Sciatic nerve (tissue), 2 donors: ENCODE measurements at regions not wholly inside any gene's neighbourhood (a gene's known extent, or its start where the extent isn't known, plus 50 kb on each side); places are given as distances from the start of the nearest gene placed in this dataset.
"Not testable (repeated sequence)": the region's sequence is repeated elsewhere in the genome, so short reads cannot be mapped to it uniquely, and the experiment has no call there.

Experiments
- ATAC-seq: fragments of 200-7000 bp; cut with Tn5 transposase; one replicate; pipeline ENCODE4 v1.9.1; 2020; ENCODE audit warnings: mild to moderate bottlenecking, moderate library complexity
- DNase-seq: peaks from one replicate; pipeline ENCODE4 v3.0.0-alpha.2; 2020; ENCODE audit warnings: low spot score
- intact Hi-C: fragments of 100-400 bp; cut with DNase I; formaldehyde crosslinking; loops from one replicate; pipeline ENCODE4 v1.14.2; 2022
- donor health status: DM: no; HTN: no; CAD: no.
- donor health status: DM: no; HTN: no; CAD: no.

GRCh38 chr4:72893354-72894066, 176.0 kb downstream of the COX18 start:
- DNase-seq (no peak), ATAC-seq (no peak)
- intact Hi-C loops: no loop called here

DNA sequence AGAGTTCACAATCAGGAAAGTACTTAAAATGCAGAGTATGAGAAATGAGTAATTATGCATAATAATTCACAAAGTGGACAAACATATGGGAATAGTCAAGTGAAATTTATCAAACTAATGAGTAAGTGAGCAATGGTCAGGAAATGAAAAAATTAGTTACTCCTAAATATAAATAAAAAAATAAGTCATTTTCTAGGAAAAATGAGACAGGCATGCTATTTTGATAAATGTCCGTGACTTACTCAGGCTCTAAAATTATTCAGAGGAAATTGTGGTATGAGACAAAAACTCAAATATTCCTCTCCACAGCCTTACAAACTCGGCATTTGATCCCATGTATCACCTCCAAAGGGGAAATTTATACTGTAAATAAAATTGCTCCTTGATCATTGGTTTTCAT, 181.2 kb downstream of the COX18 start:
- DNase-seq (no peak), ATAC-seq (no peak)
- intact Hi-C loops: no loop called here

DNA sequence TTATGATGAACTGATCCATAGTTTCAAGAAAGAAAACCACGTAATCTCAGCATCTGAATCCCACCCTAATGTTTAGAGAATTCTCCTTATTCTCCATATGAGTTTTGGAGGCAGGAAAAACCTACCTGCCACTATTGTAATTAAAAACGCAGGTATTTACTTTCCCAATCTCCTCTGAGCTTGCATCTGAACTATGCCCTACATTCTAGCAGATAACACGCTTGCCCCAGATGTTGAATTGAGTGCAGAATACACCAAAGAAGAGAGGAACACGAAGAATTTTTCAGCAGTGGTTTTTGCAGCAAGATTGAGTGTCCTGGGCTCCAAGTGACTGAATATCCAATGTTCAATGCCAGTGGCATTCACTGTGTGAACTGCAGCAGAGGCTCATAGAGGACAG, 182.4 kb downstream of the COX18 start:
- no peak for DNase-seq

GRCh38 chr4:72886602-72887001, 182.9 kb downstream of the COX18 start:
- DNase-seq (no peak), ATAC-seq (no peak)
- intact Hi-C loops: no loop called here

More for the DNA sequence above, 182.4 kb downstream of the COX18 start:
- intact Hi-C loops: no loop called here
- no peak for ATAC-seq

DNA sequence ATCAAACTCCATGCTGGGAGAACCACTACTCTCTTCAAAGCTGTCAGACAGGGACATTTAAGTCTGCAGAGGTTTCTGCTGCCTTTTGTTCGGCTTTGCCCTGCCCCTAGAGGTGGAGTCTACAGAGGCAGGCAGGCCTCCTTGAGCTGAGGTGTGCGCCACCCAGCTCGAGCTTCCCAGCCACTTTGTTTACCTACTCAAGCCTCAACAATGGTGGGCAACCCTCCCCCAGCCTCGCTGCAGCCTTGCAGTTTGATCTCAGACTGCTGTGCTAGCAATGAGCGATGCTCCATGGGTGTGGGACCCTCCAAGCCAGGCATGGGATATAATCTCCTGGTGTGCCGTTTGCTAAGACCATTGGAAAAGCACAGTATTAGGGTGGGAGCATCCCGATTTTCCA, 185.3 kb downstream of the COX18 start:
- ATAC-seq, DNase-seq, intact Hi-C loops: not testable (repeated sequence)

GRCh38 chr4:72876946-72877345, 192.6 kb downstream of the COX18 start:
- intact Hi-C loops: no loop called here
- no peak for ATAC-seq
- DNase-seq: no peak

GRCh38 chr4:72875545-72875944, 194.0 kb downstream of the COX18 start:
- DNase-seq: no peak
- intact Hi-C loops: no loop called here
- peak; percentile 74 for ATAC-seq

DNA sequence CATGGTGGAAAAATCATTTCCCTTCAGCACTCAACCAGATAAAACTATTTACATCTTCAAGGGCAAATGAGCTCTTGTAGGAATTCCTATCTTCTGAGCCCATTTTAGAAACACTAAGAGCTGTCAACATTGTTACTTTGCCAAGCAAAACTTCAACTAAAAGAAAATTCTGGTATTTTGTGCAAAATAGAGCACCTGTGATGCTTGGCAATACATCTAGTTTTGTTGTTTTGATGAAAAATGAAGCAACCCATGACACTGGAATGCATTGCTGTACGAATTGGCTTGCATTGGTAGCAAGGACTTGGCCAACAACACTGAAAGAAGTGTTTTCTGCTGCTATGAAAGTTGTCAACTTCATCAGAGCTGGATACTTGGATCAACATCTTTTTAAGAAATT, 194.4 kb downstream of the COX18 start:
- peak; percentile 83 for ATAC-seq
- DNase-seq: no peak
- intact Hi-C loops: no loop called here

DNA sequence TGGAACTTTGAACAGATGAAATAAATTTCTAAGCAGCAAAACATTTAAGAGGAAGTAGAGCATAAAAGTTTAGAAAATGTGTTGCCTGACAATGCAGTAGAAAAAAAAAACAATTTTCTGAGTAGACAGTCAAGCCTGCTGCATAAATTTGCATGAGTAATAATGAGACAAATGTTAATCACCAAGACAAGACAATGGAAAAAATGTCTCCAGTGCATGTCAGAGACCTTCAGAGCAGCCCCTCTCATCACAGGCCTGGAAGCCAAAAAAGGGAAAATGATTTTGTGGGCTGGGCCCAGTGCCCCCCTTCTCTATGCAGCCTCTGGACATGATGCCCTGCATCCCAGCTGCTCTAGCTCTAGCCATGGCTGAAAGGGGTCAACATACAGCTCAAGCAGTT, 204.6 kb downstream of the COX18 start:
- no peak for DNase-seq
- ATAC-seq: no peak
- intact Hi-C loops: no loop called here

DNA sequence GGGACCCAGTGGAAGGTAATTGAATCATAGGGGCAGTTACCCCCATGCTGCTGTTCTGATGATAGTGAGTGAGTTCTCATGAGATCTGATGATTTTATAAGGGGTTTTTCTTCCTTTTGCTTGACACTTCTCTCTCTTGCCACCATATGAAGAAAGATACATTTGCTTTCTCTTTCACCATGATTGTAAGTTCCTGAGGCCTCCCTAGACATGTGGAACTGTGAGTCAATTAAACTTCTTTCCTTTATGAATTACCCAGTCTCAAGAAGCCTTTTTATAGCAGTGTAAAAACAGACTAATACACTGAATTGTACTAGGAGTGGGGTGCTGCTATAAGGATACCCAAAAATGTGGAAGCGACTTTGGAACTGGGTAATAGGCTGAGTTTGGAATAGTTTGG, 205.2 kb downstream of the COX18 start:
- DNase-seq, ATAC-seq, intact Hi-C loops: not testable (repeated sequence)

- DNase-seq: no peak
- no peak for ATAC-seq
- intact Hi-C loops: no loop called here
Measured at GRCh38 chr4:72860766-72861165, 208.8 kb downstream of the COX18 start.

- no peak for ATAC-seq
- no peak for DNase-seq
- intact Hi-C loops: no loop called here
Measured at GRCh38 chr4:72858328-72858727, 211.2 kb downstream of the COX18 start.

GRCh38 chr4:72857787-72858186, 211.7 kb downstream of the COX18 start:
- ATAC-seq (peak; percentile 42), DNase-seq (no peak)
- intact Hi-C loops: no loop called here

GRCh38 chr4:72857216-72857615, 212.3 kb downstream of the COX18 start:
- no peak for ATAC-seq
- DNase-seq: no peak
- intact Hi-C loops: no loop called here

- ATAC-seq (no peak), DNase-seq (no peak)
- intact Hi-C loops: no loop called here
Measured at GRCh38 chr4:72846280-72847111, 223.0 kb downstream of the COX18 start.

DNA sequence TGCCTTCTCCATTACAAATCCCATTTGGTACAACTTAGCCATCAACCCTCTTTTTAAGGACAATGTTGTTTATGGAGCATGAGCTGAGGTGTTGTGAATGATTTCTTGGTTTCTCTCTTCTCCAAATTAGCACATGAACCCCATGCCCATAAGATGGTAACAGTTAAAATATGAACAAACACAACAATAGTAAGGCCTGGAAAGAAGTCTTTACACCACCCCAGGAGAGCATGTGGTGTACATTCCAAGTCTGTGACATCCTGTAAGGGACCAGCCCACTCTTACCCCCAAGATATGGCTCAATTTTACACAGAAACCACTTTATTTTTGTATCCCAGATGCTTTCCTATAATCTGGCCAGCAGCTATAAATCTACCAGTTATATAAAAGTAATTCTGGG, 226.1 kb downstream of the COX18 start:
- intact Hi-C loops: no loop called here
- DNase-seq (no peak), ATAC-seq (no peak)

DNA sequence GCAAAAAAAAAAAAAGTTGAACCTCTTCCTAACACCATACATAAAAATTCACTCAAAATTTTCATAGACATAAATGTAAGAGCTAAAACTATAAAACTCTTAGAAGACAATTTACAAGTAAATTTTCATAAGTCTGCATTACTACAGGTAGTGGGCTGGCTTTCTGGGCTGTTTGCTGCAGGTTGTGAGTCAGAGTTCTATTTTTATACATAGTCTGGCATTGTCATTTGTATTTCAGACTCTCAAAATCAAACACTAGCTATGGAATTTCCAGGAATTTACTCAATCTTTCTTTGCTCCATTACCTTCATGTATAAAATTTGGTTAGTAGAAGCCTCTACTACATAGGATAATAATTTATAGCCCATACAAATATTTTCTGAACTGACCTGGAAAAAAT, 227.2 kb downstream of the COX18 start:
- DNase-seq: no peak
- intact Hi-C loops: no loop called here
- no peak for ATAC-seq

GRCh38 chr4:72840166-72840565, 229.3 kb downstream of the COX18 start:
- ATAC-seq: not testable (repeated sequence)

DNA sequence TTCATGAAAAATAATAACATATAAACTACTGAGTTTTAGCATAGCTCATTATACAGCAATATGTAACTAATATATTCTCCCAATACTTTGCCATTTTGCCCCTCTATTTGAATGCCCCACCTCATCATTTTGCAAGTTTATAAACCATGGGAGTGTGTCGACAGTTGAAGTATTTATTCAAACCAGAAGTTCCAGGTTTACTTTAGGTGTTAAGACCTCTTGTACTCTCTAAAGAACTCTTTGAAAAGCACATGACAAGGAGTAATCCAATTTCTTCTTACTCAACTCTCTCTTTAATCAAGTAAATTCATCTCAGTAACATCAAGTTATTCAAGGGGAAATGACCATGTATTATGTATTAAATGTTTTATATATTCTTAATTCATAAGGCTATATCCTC, 240.7 kb downstream of the COX18 start:
- intact Hi-C loops: no loop called here
- ATAC-seq (no peak), DNase-seq (no peak)

More at GRCh38 chr4:72840166-72840565, 229.3 kb downstream of the COX18 start:
- DNase-seq, intact Hi-C loops: not testable (repeated sequence)

- intact Hi-C loops: no loop called here
- no peak for DNase-seq
- no peak for ATAC-seq
Measured at GRCh38 chr4:72827968-72828367, 241.5 kb downstream of the COX18 start.
